Spinal cord (tissue), 9 donors: ENCODE measurements at regions not wholly inside any gene's neighbourhood (a gene's known extent, or its start where the extent isn't known, plus 50 kb on each side); places are given as distances from the start of the nearest gene placed in this dataset.
A peak's percentile ranks its signal among the peaks of the same experiment; 100 is the strongest.

Source experiments
- DNase-seq, 6 donors: peaks; one replicate each; pipeline versions ENCODE4 v3.0.0 to v3.0.0-alpha.2; 2013 to 2015; ENCODE audit warnings: low spot score in 6 of 6, low read depth in 4 of 6
- H3K27ac ChIP-seq: one replicate; pipeline ENCODE4 v1.5.1; 2013; ENCODE audit warnings: low read depth, low read length, control low read depth
- H3K27me3 ChIP-seq: one replicate; pipeline ENCODE4 v1.6.1; 2013; ENCODE audit warnings: low read length; ENCODE audit not compliant: control insufficient read depth, insufficient read depth
- H3K36me3 ChIP-seq: one replicate; pipeline ENCODE4 v1.6.1; 2013; ENCODE audit warnings: low read length; ENCODE audit not compliant: control insufficient read depth, insufficient read depth
- H3K4me1 ChIP-seq: one replicate; pipeline ENCODE4 v1.6.1; 2013; ENCODE audit warnings: low read length; ENCODE audit not compliant: control insufficient read depth, insufficient read depth
- H3K4me3 ChIP-seq: one replicate; pipeline ENCODE4 v1.5.1; 2013; ENCODE audit warnings: low read depth, low read length, control low read depth
- H3K9me3 ChIP-seq: one replicate; pipeline ENCODE4 v1.6.1; 2013; ENCODE audit warnings: low read length; ENCODE audit not compliant: control insufficient read depth, insufficient read depth
- WGBS: methylation state at CpG from one replicate; pipeline ENCODE4 v1.1.5; 2013; ENCODE audit warnings: missing lambda C conversion rate; ENCODE audit not compliant: insufficient coverage; 5-methylcytosine and 5-hydroxymethylcytosine counted together
- donor health status: healthy.

DNA sequence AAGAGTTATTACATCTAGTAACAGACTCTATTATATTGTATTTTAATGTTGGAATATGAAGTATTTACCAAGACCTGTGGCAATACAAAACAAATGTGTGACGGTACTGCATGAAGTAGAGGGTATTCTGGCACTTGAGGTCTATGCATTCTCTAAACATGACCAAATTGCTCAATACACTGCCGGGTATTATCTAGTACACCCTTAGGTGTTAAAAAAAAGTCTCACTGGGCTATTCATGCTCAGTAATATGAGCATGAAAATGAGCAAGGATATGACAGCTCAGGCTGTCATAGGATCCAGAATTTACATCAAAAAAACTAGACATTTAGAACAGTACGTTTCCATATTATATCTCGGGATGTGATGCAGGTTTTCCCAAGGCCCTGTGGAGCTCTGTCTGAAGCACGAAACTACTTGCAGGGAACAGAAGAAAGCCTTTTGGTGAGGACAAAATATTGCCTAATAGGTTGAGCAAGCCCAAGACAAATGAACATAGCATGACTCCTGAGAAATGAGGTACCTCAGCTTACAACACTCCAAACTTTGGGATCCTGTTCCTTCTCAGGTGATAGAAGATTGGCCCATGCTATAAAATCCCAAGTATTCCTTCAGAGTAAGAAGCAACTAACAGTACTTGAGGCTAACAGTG lies 74.1 kb upstream of the MAOA start:
- Histone ChIP-seq H3K4me1 (no peaks in the 10 kb centered on the region), H3K27me3 (peaks cover 4% of the 10 kb centered on the region), H3K9me3 (no peaks in the 10 kb centered on the region), H3K27ac (no peak overlapping the region), H3K4me3 (no peak overlapping the region), H3K36me3 (no peaks in the 10 kb centered on the region)
- WGBS = 63% methylated on average over 2 of the region's 5 CpGs
- no peak for DNase-seq

DNA sequence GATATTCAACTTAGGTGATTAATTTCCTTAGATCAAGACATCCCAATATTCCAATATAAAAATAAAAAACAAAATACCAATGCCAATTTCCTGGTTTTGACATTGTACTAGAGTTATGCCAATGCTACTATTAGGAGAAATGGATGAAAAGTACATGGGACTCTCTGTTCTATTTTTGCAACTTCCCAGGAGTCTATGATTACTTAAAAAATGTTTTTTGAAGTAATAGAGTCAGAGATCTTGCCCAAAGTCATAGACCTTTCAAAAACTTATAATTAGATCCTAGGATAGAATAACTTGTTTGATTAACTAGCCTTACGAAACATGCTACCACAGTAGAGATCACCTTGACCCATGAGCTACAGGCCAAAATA lies 73.6 kb upstream of the MAOA start:
- H3K27me3 ChIP-seq = peaks cover 4% of the 10 kb centered on the region
- WGBS = no CpG with 5 or more reads among the region's 1 CpG
- H3K9me3 ChIP-seq = no peaks in the 10 kb centered on the region
- no peak for DNase-seq
- H3K4me1 ChIP-seq = no peaks in the 10 kb centered on the region
- H3K27ac ChIP-seq = no peak overlapping the region
- no peaks in the 10 kb centered on the region for H3K36me3 ChIP-seq
- H3K4me3 ChIP-seq = no peak overlapping the region

DNA sequence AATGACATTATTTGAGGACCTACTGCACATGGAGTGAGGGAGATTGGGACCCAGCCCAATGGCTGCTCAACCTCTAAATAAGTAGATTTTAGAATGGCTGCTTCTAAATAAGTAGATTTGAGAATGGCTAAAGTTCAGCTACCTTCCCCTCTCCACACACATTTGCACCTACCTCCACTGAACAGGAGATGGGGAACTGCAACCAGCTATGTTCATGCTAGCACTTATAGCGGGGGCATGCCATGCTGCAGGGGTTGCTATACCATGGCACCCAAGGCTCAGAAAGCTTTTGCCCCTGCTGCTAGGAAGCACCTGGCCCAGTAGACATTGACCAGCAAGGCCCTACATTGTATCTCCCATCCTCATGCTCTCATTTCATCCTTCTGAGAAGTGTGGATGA lies 70.2 kb upstream of the MAOA start:
- H3K27ac ChIP-seq = no peak overlapping the region
- no peaks in the 10 kb centered on the region for H3K4me1 ChIP-seq
- H3K36me3 ChIP-seq = no peaks in the 10 kb centered on the region
- H3K9me3 ChIP-seq = no peaks in the 10 kb centered on the region
- H3K4me3 ChIP-seq = no peak overlapping the region
- 90% methylated on average over 1 of the region's 1 CpG for WGBS
- DNase-seq = no peak
- H3K27me3 ChIP-seq = no peaks in the 10 kb centered on the region

DNA sequence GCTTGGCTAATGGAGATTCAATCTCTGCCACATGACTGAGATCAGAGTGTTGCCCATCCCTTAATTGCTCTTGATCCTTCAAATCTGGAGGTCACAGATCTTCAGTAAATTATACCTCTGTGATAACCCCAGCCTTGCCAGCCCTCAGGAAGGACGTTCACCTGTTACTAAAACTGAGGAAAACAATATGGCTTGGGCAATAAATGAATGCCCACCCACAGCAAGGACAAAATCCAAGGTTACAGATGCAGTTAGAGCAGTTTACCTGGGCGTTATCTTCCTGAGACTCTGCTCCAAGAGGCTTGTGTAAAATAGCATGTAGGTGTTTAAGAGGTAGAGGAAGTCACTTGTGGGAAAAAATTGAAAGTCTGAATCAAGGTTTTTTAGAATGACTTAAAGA lies 69.3 kb upstream of the MAOA start:
- Histone ChIP-seq H3K27me3 (no peaks in the 10 kb centered on the region), H3K4me3 (no peak overlapping the region), H3K27ac (no peak overlapping the region), H3K4me1 (no peaks in the 10 kb centered on the region), H3K36me3 (no peaks in the 10 kb centered on the region), H3K9me3 (no peaks in the 10 kb centered on the region)
- no peak for DNase-seq
- WGBS = 33% methylated on average over 2 of the region's 2 CpGs

DNA sequence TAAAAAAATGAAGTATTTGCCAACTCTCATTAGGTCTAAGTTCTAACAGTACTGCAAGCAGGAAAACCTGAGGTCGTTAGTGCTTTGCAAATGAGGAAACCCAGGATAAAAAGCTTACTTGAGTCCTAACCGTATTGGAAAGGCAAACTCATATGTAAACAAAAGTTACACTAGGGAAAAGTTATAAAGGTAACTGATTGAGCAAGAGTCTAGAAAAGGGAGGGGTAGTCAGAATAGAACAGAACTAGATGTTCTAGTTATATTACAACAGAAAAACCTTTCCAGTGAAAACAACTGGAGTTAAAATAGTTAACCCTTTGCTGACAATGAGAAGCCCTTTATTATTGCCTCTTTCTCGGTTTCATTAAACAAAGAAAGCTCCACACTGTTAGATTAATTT lies 66.4 kb upstream of the MAOA start:
- no CpG with 5 or more reads among the region's 3 CpGs for WGBS
- H3K27me3 ChIP-seq = no peaks in the 10 kb centered on the region
- H3K4me1 ChIP-seq = no peaks in the 10 kb centered on the region
- no peaks in the 10 kb centered on the region for H3K9me3 ChIP-seq
- no peaks in the 10 kb centered on the region for H3K36me3 ChIP-seq
- no peak overlapping the region for H3K27ac ChIP-seq
- H3K4me3 ChIP-seq = no peak overlapping the region
- DNase-seq = peak in 1 of 6 donors; percentile 1

DNA sequence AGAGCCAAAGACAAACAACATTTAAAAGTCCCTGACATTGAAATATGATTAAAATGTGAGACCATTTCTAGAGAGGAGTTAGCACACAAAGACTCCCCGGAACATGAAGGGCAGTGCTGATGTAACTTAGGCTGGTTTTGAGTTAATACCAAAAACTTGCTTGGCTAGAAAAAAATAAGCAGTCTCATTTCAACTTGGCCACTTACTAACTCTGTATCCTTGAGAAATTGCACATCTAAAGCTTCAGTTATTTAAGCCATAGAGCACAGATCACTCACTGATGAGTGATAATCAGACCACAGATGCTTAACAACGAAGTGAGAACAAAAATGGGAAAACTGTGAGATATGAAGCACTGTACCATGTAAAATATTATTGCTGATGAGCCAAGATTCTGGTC lies 65.9 kb upstream of the MAOA start:
- Histone ChIP-seq H3K36me3 (no peaks in the 10 kb centered on the region), H3K4me3 (no peak overlapping the region), H3K4me1 (no peaks in the 10 kb centered on the region), H3K27ac (no peak overlapping the region), H3K27me3 (no peaks in the 10 kb centered on the region), H3K9me3 (no peaks in the 10 kb centered on the region)
- 60% methylated on average over 1 of the region's 2 CpGs for WGBS
- peak in 2 of 6 donors; percentile 0 to 13 for DNase-seq

DNA sequence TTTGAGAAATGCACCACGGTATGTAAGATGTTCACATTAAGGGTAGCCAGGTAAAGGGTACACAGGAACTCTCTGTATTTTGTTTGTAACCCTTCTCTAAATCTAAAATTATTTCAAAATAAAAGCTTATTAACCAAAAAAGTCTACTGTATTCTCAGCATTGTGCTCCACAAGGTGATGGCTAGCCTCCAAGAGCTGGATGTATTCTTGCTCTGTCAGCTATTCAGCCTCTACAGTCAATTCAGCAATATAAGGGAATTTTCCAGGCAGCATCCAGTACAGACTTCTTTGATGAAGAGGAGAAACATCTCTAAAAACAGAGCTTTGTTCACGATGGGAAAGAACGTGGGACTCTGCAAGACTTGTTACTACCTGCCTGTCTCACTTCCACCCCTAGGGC lies 63.5 kb upstream of the MAOA start:
- no peaks in the 10 kb centered on the region for H3K36me3 ChIP-seq
- no peaks in the 10 kb centered on the region for H3K27me3 ChIP-seq
- no peak overlapping the region for H3K27ac ChIP-seq
- H3K4me3 ChIP-seq = no peak overlapping the region
- no peaks in the 10 kb centered on the region for H3K9me3 ChIP-seq
- peak in 2 of 6 donors; percentile 4 to 8 for DNase-seq
- no peaks in the 10 kb centered on the region for H3K4me1 ChIP-seq
- WGBS = 34% methylated on average over 2 of the region's 3 CpGs

DNA sequence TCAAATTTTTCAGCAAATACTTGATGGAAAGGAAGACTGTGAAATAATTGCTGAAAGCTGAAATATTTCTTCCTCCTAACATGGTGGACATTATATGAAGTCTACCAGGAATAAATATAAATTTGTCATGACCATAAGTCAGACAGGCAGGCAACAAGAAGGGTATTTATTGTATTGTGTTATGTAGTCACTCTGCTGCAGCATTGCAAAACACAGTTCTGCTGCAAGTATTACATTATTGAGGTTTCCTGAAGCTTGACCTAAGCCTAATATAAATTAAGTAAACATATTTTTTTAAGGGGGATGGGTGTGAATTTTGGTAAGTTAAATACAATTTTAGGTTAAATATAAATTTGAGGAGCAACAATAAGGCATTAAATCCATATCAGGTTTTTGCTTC lies 60.2 kb upstream of the MAOA start:
- Histone ChIP-seq H3K9me3 (no peaks in the 10 kb centered on the region), H3K27me3 (no peaks in the 10 kb centered on the region), H3K27ac (no peak overlapping the region), H3K36me3 (no peaks in the 10 kb centered on the region), H3K4me3 (no peak overlapping the region), H3K4me1 (no peaks in the 10 kb centered on the region)
- DNase-seq = no peak

DNA sequence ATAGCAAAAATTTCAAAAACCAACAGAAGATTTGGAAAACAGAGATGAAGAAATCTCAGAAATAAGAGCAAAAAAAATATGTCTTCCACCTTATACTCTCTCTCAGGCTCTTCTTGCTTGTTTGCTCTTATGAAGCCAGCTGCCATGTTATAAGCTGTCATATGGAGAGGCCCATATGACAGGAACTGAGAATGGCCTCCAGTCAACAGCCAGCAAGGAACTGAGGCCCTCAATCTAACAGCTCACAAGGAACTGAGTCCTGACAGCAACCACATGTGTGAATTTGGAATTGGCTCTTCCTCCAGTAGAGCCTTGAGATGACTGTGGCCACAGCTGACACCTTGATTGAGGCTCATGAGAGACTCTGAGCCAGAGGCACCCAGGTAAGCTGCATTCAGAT lies 51.3 kb upstream of the MAOA start:
- Histone ChIP-seq H3K9me3 (no peaks in the 10 kb centered on the region), H3K4me3 (no peak overlapping the region), H3K27me3 (no peaks in the 10 kb centered on the region), H3K4me1 (no peaks in the 10 kb centered on the region), H3K27ac (no peak overlapping the region), H3K36me3 (no peaks in the 10 kb centered on the region)
- no peak for DNase-seq

DNA sequence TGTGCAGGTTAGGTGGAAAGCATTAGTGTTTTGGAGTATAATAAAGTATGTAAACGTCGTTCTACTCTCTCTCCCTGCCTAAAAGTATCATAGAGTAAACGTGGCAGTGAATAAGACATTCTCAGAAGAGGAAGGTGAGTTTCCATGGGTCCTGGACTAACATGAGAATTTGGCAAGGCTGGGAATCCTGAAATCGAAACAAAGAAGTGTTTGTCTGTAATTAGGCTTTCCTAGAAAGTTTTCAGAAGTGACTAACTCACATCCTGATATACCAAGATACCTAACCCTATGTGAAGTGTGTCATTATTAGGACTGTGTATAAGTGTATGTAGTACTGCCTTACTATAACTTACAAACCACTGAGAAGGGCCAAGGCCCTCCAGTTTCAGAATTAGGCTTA lies 50.7 kb upstream of the MAOA start:
- no CpG with 5 or more reads among the region's 4 CpGs for WGBS
- Histone ChIP-seq H3K27ac (no peak overlapping the region), H3K9me3 (no peaks in the 10 kb centered on the region), H3K36me3 (no peaks in the 10 kb centered on the region), H3K4me3 (no peak overlapping the region), H3K4me1 (no peaks in the 10 kb centered on the region), H3K27me3 (no peaks in the 10 kb centered on the region)
- DNase-seq = no peak
